Mesendoderm (in vitro differentiated cells): ENCODE measurements at regions not wholly inside any gene's neighbourhood (a gene's known extent, or its start where the extent isn't known, plus 50 kb on each side); places are given as distances from the start of the nearest gene placed in this dataset.

Source experiments
- DNase-seq: peaks from one replicate; pipeline ENCODE4 v3.0.0; 2013
- H2AK5ac ChIP-seq: 2 replicates; pipeline ENCODE4 v1.6.1; 2013; ENCODE audit warnings: low read length, inconsistent platforms
- H2BK120ac ChIP-seq: 2 replicates; pipeline ENCODE4 v1.6.1; 2013; ENCODE audit warnings: low read depth, mild to moderate bottlenecking, low read length, moderate library complexity, mixed read lengths
- H2BK15ac ChIP-seq: replicated peaks from 2 replicates; pipeline ENCODE4 v1.6.1; 2013; ENCODE audit warnings: low read depth, mild to moderate bottlenecking, moderate library complexity
- H2BK5ac ChIP-seq: 2 replicates; pipeline ENCODE4 v1.6.1; 2013; ENCODE audit warnings: low read length, inconsistent platforms
- H3K18ac ChIP-seq: 2 replicates; pipeline ENCODE4 v1.6.1; 2013; ENCODE audit warnings: mild to moderate bottlenecking, low read length, mixed read lengths
- H3K23ac ChIP-seq: one replicate; pipeline ENCODE4 v1.6.1; 2013; ENCODE audit warnings: low read length
- H3K27ac ChIP-seq: 2 replicates; pipeline ENCODE4 v1.5.1; 2013; ENCODE audit warnings: low read depth, mild to moderate bottlenecking, inconsistent platforms, low read length, moderate library complexity
- H3K27me3 ChIP-seq: 2 replicates; pipeline ENCODE4 v1.6.1; 2013; ENCODE audit warnings: low read length, control low read depth, mild to moderate bottlenecking, inconsistent platforms; ENCODE audit not compliant: insufficient read depth, poor library complexity
- H3K36me3 ChIP-seq: 2 replicates; pipeline ENCODE4 v1.6.1; 2013; ENCODE audit warnings: low read length, inconsistent platforms; ENCODE audit not compliant: control insufficient read depth, insufficient read depth
- H3K4ac ChIP-seq: one replicate; pipeline ENCODE4 v1.6.1; 2013; ENCODE audit warnings: low read depth, mild to moderate bottlenecking, low read length, moderate library complexity
- H3K4me1 ChIP-seq: 2 replicates; pipeline ENCODE4 v1.6.1; 2013; ENCODE audit warnings: low read depth, low read length, inconsistent platforms; ENCODE audit not compliant: control insufficient read depth
- H3K4me2 ChIP-seq: 2 replicates; pipeline ENCODE4 v1.6.1; 2013; ENCODE audit warnings: low read length
- H3K4me3 ChIP-seq: 2 replicates; pipeline ENCODE4 v1.5.1; 2013; ENCODE audit warnings: mild to moderate bottlenecking, low read length
- H3K56ac ChIP-seq: one replicate; pipeline ENCODE4 v1.6.1; 2013; ENCODE audit warnings: low read length
- H3K79me1 ChIP-seq: 2 replicates; pipeline ENCODE4 v1.6.1; 2013; ENCODE audit warnings: low read length, inconsistent platforms
- H3K79me2 ChIP-seq: 2 replicates; pipeline ENCODE4 v1.6.1; 2013; ENCODE audit warnings: mild to moderate bottlenecking, low read length; ENCODE audit not compliant: control insufficient read depth, insufficient read depth
- H3K9ac ChIP-seq: 2 replicates; pipeline ENCODE4 v1.6.1; 2013; ENCODE audit warnings: low read length, inconsistent platforms
- H4K5ac ChIP-seq: one replicate; pipeline ENCODE4 v1.6.1; 2013; ENCODE audit warnings: low read length
- H4K8ac ChIP-seq: one replicate; pipeline ENCODE4 v1.6.1; 2013; ENCODE audit warnings: low read depth, mild to moderate bottlenecking, control low read depth, low read length, moderate library complexity
- WGBS: extraction: QIAGEN DNeasy Blood & Tissue Kit; methylation state at CpG from one replicate; pipeline ENCODE4 v1.1.7; 2013; ENCODE audit warnings: low lambda C conversion rate, missing lambda C conversion rate; ENCODE audit not compliant: insufficient coverage; ENCODE audit errors: extremely low coverage; 5-methylcytosine and 5-hydroxymethylcytosine counted together

DNA sequence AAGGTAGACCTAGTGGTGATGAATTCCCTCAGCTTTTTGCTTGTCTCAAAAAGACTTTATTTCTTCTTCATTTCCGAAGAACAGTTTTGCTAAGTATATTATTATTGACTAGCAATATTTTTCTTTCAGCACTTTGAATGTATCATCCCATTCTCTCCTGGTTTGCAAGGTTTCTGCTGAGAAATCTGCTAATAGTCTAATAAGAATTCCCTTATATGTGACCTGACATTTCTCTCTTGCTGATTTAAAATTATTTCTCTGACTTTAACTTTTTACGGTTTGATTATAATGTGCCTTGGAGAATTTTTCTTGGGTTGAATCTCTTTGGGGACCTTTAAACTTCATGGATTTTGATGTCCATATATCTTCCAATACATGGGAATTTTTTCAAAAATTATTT, 628.3 kb upstream of the ADGRL2 start:
- no peak overlapping the region for H3K4ac ChIP-seq
- no peak for DNase-seq
- H3K79me1 ChIP-seq = no peaks in the 10 kb centered on the region
- WGBS = no CpG with 5 or more reads among the region's 2 CpGs
- no peak overlapping the region for H3K9ac ChIP-seq
- no peak overlapping the region for H2AK5ac ChIP-seq
- no peak overlapping the region for H2BK15ac ChIP-seq
- no peak overlapping the region for H4K5ac ChIP-seq
- H3K18ac ChIP-seq = no peak overlapping the region
- H3K4me3 ChIP-seq = no peak overlapping the region
- H3K4me2 ChIP-seq = no peak overlapping the region
- H4K8ac ChIP-seq = no peak overlapping the region
- no peak overlapping the region for H3K23ac ChIP-seq
- H3K4me1 ChIP-seq = no peaks in the 10 kb centered on the region
- H3K27me3 ChIP-seq = no peaks in the 10 kb centered on the region
- no peak overlapping the region for H3K27ac ChIP-seq
- H3K79me2 ChIP-seq = no peaks in the 10 kb centered on the region
- no peaks in the 10 kb centered on the region for H3K36me3 ChIP-seq
- H2BK5ac ChIP-seq = no peak overlapping the region
- no peak overlapping the region for H2BK120ac ChIP-seq
- no peak overlapping the region for H3K56ac ChIP-seq

DNA sequence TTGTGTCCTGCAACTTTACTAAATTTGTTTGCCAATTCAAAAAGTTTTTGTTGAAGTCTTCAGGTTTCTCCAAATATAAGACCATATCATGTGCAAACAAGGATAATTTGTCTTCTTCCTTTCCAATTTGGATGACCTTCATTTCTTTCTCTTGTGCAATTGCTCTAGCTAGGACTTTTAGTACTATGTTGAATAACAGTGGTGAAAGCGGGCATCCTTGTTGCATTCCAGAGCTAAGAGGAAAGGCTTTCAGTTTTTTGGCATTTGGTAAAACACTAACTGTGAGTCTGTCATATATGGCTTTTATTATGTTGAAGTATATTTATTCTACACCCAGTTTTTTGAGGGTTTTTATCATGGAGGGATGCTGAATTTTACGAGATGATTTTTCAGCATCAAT, 630.0 kb upstream of the ADGRL2 start:
- Histone ChIP-seq H3K23ac (no peak overlapping the region), H3K4me2 (no peak overlapping the region)

DNA sequence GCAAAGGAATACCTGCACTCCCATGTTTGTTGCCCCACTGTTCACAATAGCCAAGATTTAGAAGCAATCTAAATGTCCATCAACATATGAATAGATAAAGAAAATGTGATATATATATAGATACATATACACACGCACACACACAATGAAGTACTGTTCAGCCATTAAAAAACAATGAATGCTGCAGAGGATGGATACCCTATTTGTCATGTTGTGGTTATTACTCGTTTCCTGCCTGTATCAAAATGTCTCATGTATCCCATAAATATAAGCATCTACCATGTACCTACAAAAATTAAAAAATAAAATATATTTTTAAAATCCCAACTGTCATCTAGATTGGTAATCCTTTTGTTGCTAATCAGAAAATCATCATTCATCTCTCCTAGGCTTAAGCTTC, 634.8 kb upstream of the ADGRL2 start:
- Histone ChIP-seq H3K4me3 (no peak overlapping the region), H3K56ac (no peak overlapping the region), H2BK5ac (no peak overlapping the region), H2BK15ac (no peak overlapping the region), H2BK120ac (no peak overlapping the region), H3K18ac (no peak overlapping the region), H4K8ac (no peak overlapping the region), H3K79me1 (no peaks in the 10 kb centered on the region), H3K23ac (no peak overlapping the region), H3K79me2 (no peaks in the 10 kb centered on the region), H3K4me2 (no peak overlapping the region), H2AK5ac (no peak overlapping the region), H3K9ac (no peak overlapping the region), H4K5ac (no peak overlapping the region), H3K4me1 (no peaks in the 10 kb centered on the region), H3K36me3 (no peaks in the 10 kb centered on the region), H3K27me3 (no peaks in the 10 kb centered on the region), H3K27ac (no peak overlapping the region), H3K4ac (no peak overlapping the region)
- no CpG with 5 or more reads among the region's 2 CpGs for WGBS
- no peak for DNase-seq

More for the DNA sequence above, 630.0 kb upstream of the ADGRL2 start:
- Histone ChIP-seq H3K27me3 (no peaks in the 10 kb centered on the region), H3K79me2 (no peaks in the 10 kb centered on the region), H4K5ac (no peak overlapping the region), H3K4ac (no peak overlapping the region), H3K9ac (no peak overlapping the region), H2BK15ac (no peak overlapping the region), H3K4me3 (no peak overlapping the region), H3K56ac (no peak overlapping the region), H3K27ac (no peak overlapping the region), H2BK5ac (no peak overlapping the region), H4K8ac (no peak overlapping the region), H3K4me1 (no peaks in the 10 kb centered on the region), H3K18ac (no peak overlapping the region), H3K36me3 (no peaks in the 10 kb centered on the region), H2AK5ac (no peak overlapping the region), H2BK120ac (no peak overlapping the region), H3K79me1 (no peaks in the 10 kb centered on the region)
- no CpG with 5 or more reads among the region's 2 CpGs for WGBS
- DNase-seq = no peak

DNA sequence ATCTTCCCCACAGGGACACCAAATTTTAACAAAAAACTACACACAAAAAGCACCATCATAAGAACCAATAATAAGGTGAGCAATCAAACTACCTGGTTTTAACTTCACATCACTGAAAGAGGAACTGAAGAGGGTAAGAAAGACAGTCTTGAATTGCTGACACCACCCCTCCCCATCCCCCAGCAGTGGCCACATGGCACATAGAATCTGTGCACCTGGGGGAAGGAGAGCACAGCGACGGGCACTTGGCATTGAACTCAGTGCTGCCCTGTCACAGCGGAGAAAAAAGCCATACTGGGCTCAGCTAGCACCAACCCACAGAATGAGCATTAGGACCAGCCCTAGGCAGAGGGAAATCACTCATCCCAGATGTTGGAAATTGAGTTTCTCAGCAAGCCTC, 640.0 kb upstream of the ADGRL2 start:
- Histone ChIP-seq H3K4me1 (no peaks in the 10 kb centered on the region), H3K4me3 (no peak overlapping the region), H3K56ac (no peak overlapping the region), H4K5ac (no peak overlapping the region), H3K9ac (no peak overlapping the region), H3K79me2 (no peaks in the 10 kb centered on the region), H3K4ac (no peak overlapping the region), H3K36me3 (no peaks in the 10 kb centered on the region), H4K8ac (no peak overlapping the region), H3K18ac (no peak overlapping the region), H3K27ac (no peak overlapping the region), H2BK5ac (no peak overlapping the region), H2BK120ac (no peak overlapping the region), H3K4me2 (no peak overlapping the region), H3K27me3 (no peaks in the 10 kb centered on the region), H3K23ac (no peak overlapping the region), H2BK15ac (no peak overlapping the region), H3K79me1 (no peaks in the 10 kb centered on the region), H2AK5ac (no peak overlapping the region)
- DNase-seq = no peak
- no CpG with 5 or more reads among the region's 3 CpGs for WGBS

DNA sequence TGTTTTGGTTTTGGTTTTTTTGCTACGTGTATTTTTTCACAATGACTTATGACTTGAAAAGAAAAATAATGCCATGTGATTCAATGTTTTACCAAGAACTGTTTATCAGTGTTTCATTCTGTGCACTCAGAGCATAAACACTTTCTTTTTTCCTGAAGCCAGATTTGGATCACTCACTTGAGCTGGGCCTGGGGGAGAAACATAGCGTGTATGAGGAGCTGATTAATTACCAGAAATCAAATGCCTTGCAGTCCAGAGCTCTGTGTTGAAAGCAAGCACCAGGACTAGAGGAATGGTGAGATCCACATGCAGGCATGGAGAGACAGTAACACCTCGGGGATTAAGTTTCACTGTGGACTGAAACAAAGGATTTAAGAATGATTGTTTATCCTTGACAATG, 642.1 kb upstream of the ADGRL2 start:
- H2BK15ac ChIP-seq = no peak overlapping the region

DNA sequence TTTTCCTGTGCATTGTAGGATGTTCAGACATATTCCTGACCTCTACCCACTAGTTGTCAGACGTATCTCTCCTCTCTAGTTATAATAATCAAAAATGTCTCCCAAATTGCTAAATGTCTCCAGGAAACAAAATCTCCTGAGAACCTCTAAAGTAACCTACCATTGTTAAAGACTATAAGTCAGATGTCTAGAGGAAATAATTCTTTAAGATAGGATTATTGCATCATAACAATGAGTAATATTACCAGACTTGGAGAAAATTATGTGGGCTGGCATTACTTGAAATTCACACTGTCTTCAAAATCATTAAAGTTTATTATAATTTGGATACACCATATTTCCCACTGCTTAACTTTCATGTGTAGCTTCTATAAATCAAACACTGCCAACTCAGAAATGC, 643.0 kb upstream of the ADGRL2 start:
- no peak overlapping the region for H2AK5ac ChIP-seq
- H3K27me3 ChIP-seq = no peaks in the 10 kb centered on the region
- no peak overlapping the region for H3K4ac ChIP-seq
- no peak overlapping the region for H2BK5ac ChIP-seq
- WGBS = no CpG with 5 or more reads among the region's 1 CpG
- H4K5ac ChIP-seq = no peak overlapping the region
- H2BK120ac ChIP-seq = no peak overlapping the region
- H4K8ac ChIP-seq = no peak overlapping the region
- no peak overlapping the region for H3K18ac ChIP-seq
- no peak overlapping the region for H3K9ac ChIP-seq
- DNase-seq = no peak
- no peak overlapping the region for H3K27ac ChIP-seq
- no peak overlapping the region for H3K23ac ChIP-seq
- H3K4me1 ChIP-seq = no peaks in the 10 kb centered on the region
- H3K36me3 ChIP-seq = no peaks in the 10 kb centered on the region
- no peak overlapping the region for H3K4me2 ChIP-seq
- no peak overlapping the region for H3K56ac ChIP-seq
- no peaks in the 10 kb centered on the region for H3K79me2 ChIP-seq
- no peak overlapping the region for H2BK15ac ChIP-seq
- no peak overlapping the region for H3K4me3 ChIP-seq
- H3K79me1 ChIP-seq = no peaks in the 10 kb centered on the region

More for the DNA sequence above, 642.1 kb upstream of the ADGRL2 start:
- no peak overlapping the region for H2AK5ac ChIP-seq
- H3K79me1 ChIP-seq = no peaks in the 10 kb centered on the region
- no peaks in the 10 kb centered on the region for H3K36me3 ChIP-seq
- H2BK5ac ChIP-seq = no peak overlapping the region
- no peak overlapping the region for H3K4me3 ChIP-seq
- no peak overlapping the region for H4K8ac ChIP-seq
- H4K5ac ChIP-seq = no peak overlapping the region
- WGBS = no CpG with 5 or more reads among the region's 3 CpGs
- H3K79me2 ChIP-seq = no peaks in the 10 kb centered on the region
- peak; percentile 11 for DNase-seq
- no peak overlapping the region for H2BK120ac ChIP-seq
- H3K4ac ChIP-seq = no peak overlapping the region
- H3K27ac ChIP-seq = no peak overlapping the region
- H3K27me3 ChIP-seq = no peaks in the 10 kb centered on the region
- no peaks in the 10 kb centered on the region for H3K4me1 ChIP-seq
- H3K9ac ChIP-seq = no peak overlapping the region
- H3K56ac ChIP-seq = no peak overlapping the region
- H3K4me2 ChIP-seq = no peak overlapping the region
- H3K23ac ChIP-seq = no peak overlapping the region
- no peak overlapping the region for H3K18ac ChIP-seq
